Loucy (cell line): ENCODE measurements at regions not wholly inside any gene's neighbourhood (a gene's known extent, or its start where the extent isn't known, plus 50 kb on each side); places are given as distances from the start of the nearest gene placed in this dataset.

Experiments
- EZH2phosphoT487 ChIP-seq: fragments of 200-600 bp; IDR thresholded peaks from 2 replicates; pipeline ENCODE4 v1.6.1; 2018; ENCODE audit warnings: antibody characterized with exemption, mild to moderate bottlenecking, moderate library complexity, borderline replicate concordance
- TF ChIP-seq, protein P1 (sequence below): fragments of 200-600 bp; sonication (generic); conservative IDR thresholded peaks from 2 replicates; pipeline ENCODE4 v1.5.1; 2014; ENCODE audit warnings: mild to moderate bottlenecking, antibody characterized with exemption, low read length

DNA sequence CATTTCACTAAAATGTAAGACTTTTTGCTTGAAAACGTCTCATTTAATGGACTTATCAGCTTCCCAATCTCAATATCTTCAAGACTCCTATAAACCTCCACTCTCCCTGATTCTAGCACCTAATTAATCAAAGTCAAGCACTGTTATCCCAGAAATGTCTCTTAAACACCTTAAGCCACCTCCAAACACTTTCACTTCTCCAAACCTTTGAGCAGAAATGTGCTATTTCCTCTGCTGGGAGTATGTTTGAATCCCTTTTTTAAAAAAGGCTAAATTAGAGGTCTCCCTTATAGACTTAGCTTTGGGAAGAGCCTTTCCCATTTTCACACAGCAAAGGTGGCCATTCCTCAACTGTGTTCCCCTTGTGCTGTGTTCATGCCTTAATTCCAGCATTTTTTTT is 146.2 kb upstream of the SYN3 start:
- TF ChIP-seq, protein P1, sequence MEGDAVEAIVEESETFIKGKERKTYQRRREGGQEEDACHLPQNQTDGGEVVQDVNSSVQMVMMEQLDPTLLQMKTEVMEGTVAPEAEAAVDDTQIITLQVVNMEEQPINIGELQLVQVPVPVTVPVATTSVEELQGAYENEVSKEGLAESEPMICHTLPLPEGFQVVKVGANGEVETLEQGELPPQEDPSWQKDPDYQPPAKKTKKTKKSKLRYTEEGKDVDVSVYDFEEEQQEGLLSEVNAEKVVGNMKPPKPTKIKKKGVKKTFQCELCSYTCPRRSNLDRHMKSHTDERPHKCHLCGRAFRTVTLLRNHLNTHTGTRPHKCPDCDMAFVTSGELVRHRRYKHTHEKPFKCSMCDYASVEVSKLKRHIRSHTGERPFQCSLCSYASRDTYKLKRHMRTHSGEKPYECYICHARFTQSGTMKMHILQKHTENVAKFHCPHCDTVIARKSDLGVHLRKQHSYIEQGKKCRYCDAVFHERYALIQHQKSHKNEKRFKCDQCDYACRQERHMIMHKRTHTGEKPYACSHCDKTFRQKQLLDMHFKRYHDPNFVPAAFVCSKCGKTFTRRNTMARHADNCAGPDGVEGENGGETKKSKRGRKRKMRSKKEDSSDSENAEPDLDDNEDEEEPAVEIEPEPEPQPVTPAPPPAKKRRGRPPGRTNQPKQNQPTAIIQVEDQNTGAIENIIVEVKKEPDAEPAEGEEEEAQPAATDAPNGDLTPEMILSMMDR: no peak
- TF ChIP-seq EZH2phosphoT487: no peak
